Esophagus squamous epithelium (tissue), 5 donors: ENCODE measurements at regions not wholly inside any gene's neighbourhood (a gene's known extent, or its start where the extent isn't known, plus 50 kb on each side); places are given as distances from the start of the nearest gene placed in this dataset.

ENCODE experiments used
- DNase-seq: peaks from one replicate; lab custom pipeline; 2025; lab: John Stamatoyannopoulos, UW
- H3K27ac ChIP-seq, 4 donors: fragments of 200-600 bp; sonication (generic); one replicate each; pipeline ENCODE4 v1.5.1; 2016 to 2019; ENCODE audit warnings: mild to moderate bottlenecking in 1 of 4
- H3K27me3 ChIP-seq, 4 donors: fragments of 200-600 bp; sonication (generic); 1 replicate in 3 of 4; 2 replicates in 1 of 4; pipeline versions ENCODE4 v1.5.1 to v1.6.0; 2017 to 2021; ENCODE audit warnings: antibody characterized with exemption in 1 of 4
- H3K36me3 ChIP-seq, 3 donors: fragments of 200-600 bp; sonication (generic); one replicate each; pipeline ENCODE4 v1.5.1; 2016 to 2019
- H3K4me1 ChIP-seq, 3 donors: fragments of 200-600 bp; sonication (generic); one replicate each; pipeline ENCODE4 v1.5.1; 2017 to 2019
- H3K4me3 ChIP-seq, 4 donors: fragments of 200-600 bp; sonication (generic); 1 replicate in 3 of 4; 2 replicates in 1 of 4; pipeline ENCODE4 v1.5.1; 2016 to 2019; ENCODE audit warnings: mild to moderate bottlenecking in 2 of 4, moderate library complexity in 1 of 4
- H3K9me3 ChIP-seq, 3 donors: fragments of 200-600 bp; sonication (generic); one replicate each; pipeline ENCODE4 v1.5.1; 2016 to 2019
- POLR2A ChIP-seq, 4 donors: fragments of 450-650 bp; IDR thresholded peaks; one replicate each; pipeline ENCODE4 v1.6.1; 2017; ENCODE audit warnings: antibody characterized with exemption in 4 of 4, mild to moderate bottlenecking in 4 of 4, moderate library complexity in 3 of 4
- WGBS, 2 donors: methylation state at CpG; one replicate each; pipeline ENCODE4 v1.1.5; 2018; 5-methylcytosine and 5-hydroxymethylcytosine counted together
- intact Hi-C: fragments of 100-400 bp; cut with DNase I; formaldehyde crosslinking; loops from one replicate; pipeline ENCODE4 v1.15.0; 2022
- TF ChIP-seq, protein P1 (sequence below), 6 experiments: fragments of 450-650 bp in 4 of 6; fragments of 200-600 bp in 2 of 6; sonication (generic) in 2 of 6; IDR thresholded peaks; one replicate each; pipeline ENCODE4 v1.5.1; 2016 to 2019; ENCODE audit warnings: antibody characterized with exemption in 6 of 6, mild to moderate bottlenecking in 4 of 6, moderate library complexity in 4 of 6
- donor health status: DM: yes; HTN: yes; CAD: no.

- intact Hi-C loops: no loop called here
- Histone ChIP-seq H3K27me3 (no peaks in the 10 kb centered on the region), H3K27ac (no peak overlapping the region), H3K9me3 (no peaks in the 10 kb centered on the region), H3K36me3 (no peaks in the 10 kb centered on the region), H3K4me1 (peaks cover 0 to 27% (median 7%) of the 10 kb centered on the region in 3 donors), H3K4me3 (no peak overlapping the region)
- DNase-seq: no peak
- TF ChIP-seq, protein P1, sequence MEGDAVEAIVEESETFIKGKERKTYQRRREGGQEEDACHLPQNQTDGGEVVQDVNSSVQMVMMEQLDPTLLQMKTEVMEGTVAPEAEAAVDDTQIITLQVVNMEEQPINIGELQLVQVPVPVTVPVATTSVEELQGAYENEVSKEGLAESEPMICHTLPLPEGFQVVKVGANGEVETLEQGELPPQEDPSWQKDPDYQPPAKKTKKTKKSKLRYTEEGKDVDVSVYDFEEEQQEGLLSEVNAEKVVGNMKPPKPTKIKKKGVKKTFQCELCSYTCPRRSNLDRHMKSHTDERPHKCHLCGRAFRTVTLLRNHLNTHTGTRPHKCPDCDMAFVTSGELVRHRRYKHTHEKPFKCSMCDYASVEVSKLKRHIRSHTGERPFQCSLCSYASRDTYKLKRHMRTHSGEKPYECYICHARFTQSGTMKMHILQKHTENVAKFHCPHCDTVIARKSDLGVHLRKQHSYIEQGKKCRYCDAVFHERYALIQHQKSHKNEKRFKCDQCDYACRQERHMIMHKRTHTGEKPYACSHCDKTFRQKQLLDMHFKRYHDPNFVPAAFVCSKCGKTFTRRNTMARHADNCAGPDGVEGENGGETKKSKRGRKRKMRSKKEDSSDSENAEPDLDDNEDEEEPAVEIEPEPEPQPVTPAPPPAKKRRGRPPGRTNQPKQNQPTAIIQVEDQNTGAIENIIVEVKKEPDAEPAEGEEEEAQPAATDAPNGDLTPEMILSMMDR (IDR thresholded peaks at IDR 0.05): no peak
- no peak for TF ChIP-seq POLR2A (IDR thresholded peaks at IDR 0.05)
Observed at GRCh38 chr3:72169120-72169519, 384.2 kb upstream of the PROK2 start.

DNA sequence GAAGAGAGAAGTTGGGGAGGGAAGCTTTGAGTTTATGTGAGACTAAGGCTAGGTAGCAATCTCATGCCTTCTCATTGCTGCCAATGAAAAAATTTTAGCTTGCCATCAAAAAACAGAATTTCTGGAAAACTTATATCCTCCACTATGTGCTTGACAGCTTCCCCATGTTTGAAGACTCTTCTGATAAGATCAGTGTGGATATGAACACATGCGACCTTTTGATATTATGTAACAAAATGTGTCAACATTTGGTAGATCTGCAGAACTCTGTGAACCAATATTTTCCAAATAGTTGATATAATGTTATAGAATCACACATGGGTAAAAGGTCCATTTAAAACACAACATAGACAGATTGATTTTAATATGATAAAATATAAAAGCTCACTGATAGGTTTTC is 380.9 kb upstream of the PROK2 start:
- WGBS, 2 donors: 87 to 100% methylated on average over 1 of the region's 1 CpG
- no peaks in the 10 kb centered on the region for H3K36me3 ChIP-seq
- TF ChIP-seq, protein P1 (IDR thresholded peaks at IDR 0.05): no peak
- TF ChIP-seq POLR2A (IDR thresholded peaks at IDR 0.05): no peak
- no peaks in the 10 kb centered on the region for H3K27me3 ChIP-seq
- H3K9me3 ChIP-seq: no peaks in the 10 kb centered on the region
- intact Hi-C loops: no loop called here
- H3K4me1 ChIP-seq: peaks cover 0 to 13% (median 0%) of the 10 kb centered on the region in 3 donors
- DNase-seq: no peak
- H3K27ac ChIP-seq: no peak overlapping the region
- no peak overlapping the region for H3K4me3 ChIP-seq

DNA sequence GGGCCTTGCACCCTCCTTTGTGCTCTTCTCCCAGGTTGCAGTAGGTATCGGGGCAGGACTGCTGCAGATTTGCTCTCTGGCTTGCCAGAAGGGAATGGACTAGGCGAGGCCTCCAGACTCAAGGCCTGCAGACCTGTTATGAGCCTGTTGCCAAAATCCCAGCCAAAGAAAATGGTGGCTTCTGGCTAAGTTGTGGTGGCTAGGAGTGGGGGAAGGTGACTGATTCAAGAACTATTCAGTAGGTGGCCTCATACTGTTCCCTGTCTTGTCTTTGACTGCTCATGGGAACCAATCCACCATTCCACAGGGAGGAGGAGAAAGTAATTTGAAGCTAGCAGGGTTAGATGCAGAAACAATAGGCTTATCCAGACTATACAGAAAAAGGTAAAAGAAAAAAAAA is 380.4 kb upstream of the PROK2 start:
- intact Hi-C loops: no loop called here
- WGBS, 2 donors: no CpG with 5 or more reads among the region's 2 CpGs
- Histone ChIP-seq H3K36me3 (no peaks in the 10 kb centered on the region), H3K9me3 (no peaks in the 10 kb centered on the region), H3K27me3 (no peaks in the 10 kb centered on the region), H3K4me3 (no peak overlapping the region), H3K27ac (no peak overlapping the region), H3K4me1 (peaks cover 0 to 13% (median 0%) of the 10 kb centered on the region in 3 donors)
- TF ChIP-seq POLR2A (IDR thresholded peaks at IDR 0.05): no peak
- TF ChIP-seq, protein P1 (IDR thresholded peaks at IDR 0.05): no peak
- no peak for DNase-seq

- TF ChIP-seq, protein P1 (IDR thresholded peaks at IDR 0.05): no peak
- no peak for TF ChIP-seq POLR2A (IDR thresholded peaks at IDR 0.05)
- intact Hi-C loops: no loop called here
- H3K4me3 ChIP-seq: no peak overlapping the region
Observed at GRCh38 chr3:72164635-72164978, 379.7 kb upstream of the PROK2 start.

GRCh38 chr3:72163809-72164634 is 379.1 kb upstream of the PROK2 start:
- intact Hi-C loops: no loop called here
- H3K27me3 ChIP-seq: no peaks in the 10 kb centered on the region
- H3K27ac ChIP-seq: peak overlapping the region in 1 of 4 donors; percentile 20
- peak; percentile 5 for DNase-seq
- H3K9me3 ChIP-seq: no peaks in the 10 kb centered on the region
- WGBS, 2 donors: 91 to 95% methylated on average over 6 of the region's 7 CpGs
- no peaks in the 10 kb centered on the region for H3K36me3 ChIP-seq
- peaks cover 0 to 13% (median 0%) of the 10 kb centered on the region in 3 donors for H3K4me1 ChIP-seq
- no peak overlapping the region for H3K4me3 ChIP-seq
- TF ChIP-seq, protein P1 (IDR thresholded peaks at IDR 0.05): no peak
- TF ChIP-seq POLR2A (IDR thresholded peaks at IDR 0.05): no peak

More at GRCh38 chr3:72164635-72164978, 379.7 kb upstream of the PROK2 start:
- no peaks in the 10 kb centered on the region for H3K36me3 ChIP-seq
- no peak overlapping the region for H3K27ac ChIP-seq
- H3K4me1 ChIP-seq: peaks cover 0 to 13% (median 0%) of the 10 kb centered on the region in 3 donors
- H3K9me3 ChIP-seq: no peaks in the 10 kb centered on the region
- 65 to 80% methylated on average over 5 of the region's 5 CpGs for WGBS, 2 donors
- DNase-seq: no peak
- H3K27me3 ChIP-seq: no peaks in the 10 kb centered on the region
